Thoracic aorta (tissue), 2 donors: ENCODE measurements at regions not wholly inside any gene's neighbourhood (a gene's known extent, or its start where the extent isn't known, plus 50 kb on each side); places are given as distances from the start of the nearest gene placed in this dataset.

ENCODE experiments used
- ATAC-seq: fragments of 150-250 bp; one replicate; pipeline ENCODE4 v1.8.0; 2017; ENCODE audit warnings: low read depth; ENCODE audit not compliant: insufficient number of reproducible peaks, low FRiP score
- DNase-seq: peaks from one replicate; pipeline ENCODE4 v3.0.0-alpha.2; 2020; ENCODE audit warnings: low spot score
- H3K27ac ChIP-seq, 2 donors: fragments of 200-600 bp; sonication (generic); 1 replicate in 1 of 2; 2 replicates in 1 of 2; pipeline ENCODE4 v1.5.1; 2016; ENCODE audit warnings: mild to moderate bottlenecking in 2 of 2, moderate library complexity in 2 of 2
- H3K27me3 ChIP-seq: fragments of 200-600 bp; sonication (generic); replicated peaks from 2 replicates; pipeline ENCODE4 v1.6.0; 2016; ENCODE audit warnings: mild to moderate bottlenecking; ENCODE audit not compliant: insufficient read depth
- H3K36me3 ChIP-seq: fragments of 200-600 bp; sonication (generic); one replicate; pipeline ENCODE4 v1.5.1; 2016
- H3K4me1 ChIP-seq, 2 donors: fragments of 200-600 bp; sonication (generic); 1 replicate in 1 of 2; 2 replicates in 1 of 2; pipeline versions ENCODE4 v1.5.1 to v1.6.0; 2016; ENCODE audit warnings: low read depth in 2 of 2, mild to moderate bottlenecking in 1 of 2; ENCODE audit not compliant: control insufficient read depth in 1 of 2
- H3K4me3 ChIP-seq: fragments of 200-600 bp; sonication (generic); 2 replicates; pipeline ENCODE4 v1.5.1; 2016; ENCODE audit warnings: mild to moderate bottlenecking
- H3K9me3 ChIP-seq: fragments of 200-600 bp; sonication (generic); 2 replicates; pipeline ENCODE4 v1.5.1; 2016
- CTCF ChIP-seq: fragments of 200-600 bp; sonication (generic); IDR thresholded peaks from one replicate; pipeline ENCODE4 v1.5.1; 2019; ENCODE audit warnings: antibody characterized with exemption

DNA sequence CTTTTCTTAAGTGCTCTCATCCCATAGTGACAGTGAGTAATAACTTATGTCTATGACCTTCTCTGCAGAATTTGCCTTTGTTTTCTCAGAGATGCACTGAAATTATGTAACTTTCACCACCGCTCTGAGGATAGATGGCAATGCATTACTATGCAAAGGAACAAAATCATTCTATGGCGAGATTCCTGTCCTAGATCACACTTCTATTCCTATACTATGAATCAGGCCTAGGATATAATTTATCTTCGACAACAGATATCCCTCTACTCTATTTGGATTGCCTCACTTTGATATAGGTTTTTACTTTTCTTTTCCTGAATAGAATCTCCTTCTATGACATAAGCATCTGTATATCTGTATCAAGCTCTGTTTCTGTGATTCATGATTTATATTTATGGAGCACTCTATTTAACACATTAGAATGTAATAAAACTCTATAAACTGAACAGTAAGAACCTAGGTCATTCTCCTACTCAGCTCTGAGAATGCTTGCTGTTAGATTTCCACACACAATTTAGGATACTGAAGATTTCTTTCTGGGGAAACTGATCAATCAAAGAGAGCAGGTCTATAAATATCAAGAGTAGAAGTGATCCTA is 1082.3 kb upstream of the ADGRL3 start:
- Histone ChIP-seq H3K9me3 (no peaks in the 10 kb centered on the region), H3K4me1 (peaks cover 0 to 3% of the 10 kb centered on the region in 2 donors), H3K36me3 (no peaks in the 10 kb centered on the region), H3K27ac (no peak overlapping the region), H3K27me3 (no peaks in the 10 kb centered on the region), H3K4me3 (no peak overlapping the region)
- no peak for ATAC-seq
- DNase-seq, result no peak
- no peak for TF ChIP-seq CTCF

DNA sequence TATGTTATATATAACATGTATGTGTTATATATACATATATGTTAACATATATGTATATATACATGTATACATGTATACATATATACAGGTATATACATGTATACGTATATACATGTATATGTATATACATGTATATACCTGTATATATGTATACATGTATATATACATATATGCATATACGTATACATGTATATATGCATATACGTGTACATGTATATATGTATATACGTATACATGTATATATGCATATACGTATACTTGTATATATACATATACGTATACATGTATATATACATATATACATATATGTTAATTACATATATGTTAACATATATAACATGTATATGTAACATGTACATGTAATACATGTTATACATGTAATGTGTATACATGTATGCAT is 1077.3 kb upstream of the ADGRL3 start:
- Histone ChIP-seq H3K36me3 (no peaks in the 10 kb centered on the region), H3K27ac (no peak overlapping the region), H3K9me3 (no peaks in the 10 kb centered on the region), H3K4me1 (peaks cover 0 to 3% of the 10 kb centered on the region in 2 donors), H3K4me3 (no peak overlapping the region), H3K27me3 (no peaks in the 10 kb centered on the region)
- no peak for TF ChIP-seq CTCF
- ATAC-seq, result no peak
- DNase-seq, result no peak

DNA sequence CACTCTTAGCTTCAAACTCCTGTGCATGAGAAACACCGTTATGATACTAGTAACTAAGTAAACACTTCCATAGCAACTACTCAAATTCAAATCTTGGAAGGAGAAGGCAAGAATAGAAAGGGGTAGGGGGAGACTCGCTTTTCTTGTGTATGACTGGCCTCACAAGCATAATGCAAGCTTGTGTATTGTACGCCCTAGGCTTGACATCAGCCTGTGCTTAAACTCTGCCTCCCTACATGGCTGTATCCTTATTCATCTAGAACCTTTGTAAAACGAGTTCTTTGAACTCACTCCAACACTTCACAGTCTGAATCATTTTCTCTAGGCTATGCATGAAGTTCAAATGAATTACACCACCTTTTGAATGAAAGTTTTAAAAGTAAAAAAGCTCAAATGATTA is 1071.2 kb upstream of the ADGRL3 start:
- Histone ChIP-seq H3K9me3 (no peaks in the 10 kb centered on the region), H3K4me3 (no peak overlapping the region), H3K4me1 (no peaks in the 10 kb centered on the region), H3K27me3 (no peaks in the 10 kb centered on the region), H3K27ac (no peak overlapping the region), H3K36me3 (no peaks in the 10 kb centered on the region)
- ATAC-seq (no peak), DNase-seq (no peak)
- TF ChIP-seq CTCF, result no peak

- Histone ChIP-seq H3K9me3 (no peaks in the 10 kb centered on the region), H3K27me3 (no peaks in the 10 kb centered on the region), H3K36me3 (no peaks in the 10 kb centered on the region), H3K27ac (no peak overlapping the region), H3K4me3 (no peak overlapping the region), H3K4me1 (no peaks in the 10 kb centered on the region)
- DNase-seq (no peak), ATAC-seq (no peak)
- TF ChIP-seq CTCF, result no peak
Measured at GRCh38 chr4:60129740-60130139, 1070.4 kb upstream of the ADGRL3 start.

DNA sequence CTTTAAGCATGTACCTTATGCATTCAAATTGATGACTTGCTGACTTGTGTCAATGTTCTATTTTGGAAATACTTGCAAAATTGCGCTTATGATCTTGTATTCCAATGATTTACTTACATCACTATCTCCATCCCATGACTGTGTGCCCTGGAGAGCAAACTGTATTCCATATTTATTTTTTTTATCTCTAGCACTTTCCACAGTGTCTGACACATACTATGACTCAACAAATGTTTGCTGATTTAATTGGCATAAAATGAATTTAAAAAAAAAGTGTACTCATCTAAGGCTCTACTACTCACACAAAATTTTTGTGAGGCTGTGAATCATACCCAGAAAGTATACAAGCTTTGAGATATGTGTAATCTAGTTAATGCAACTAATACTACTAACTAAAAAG is 1066.8 kb upstream of the ADGRL3 start:
- no peak for ATAC-seq
- Histone ChIP-seq H3K4me3 (no peak overlapping the region), H3K36me3 (no peaks in the 10 kb centered on the region), H3K4me1 (no peaks in the 10 kb centered on the region), H3K27me3 (no peaks in the 10 kb centered on the region), H3K27ac (no peak overlapping the region), H3K9me3 (no peaks in the 10 kb centered on the region)
- TF ChIP-seq CTCF, result no peak
- DNase-seq, result no peak
